ENCODE measurements at regions not wholly inside any gene's neighbourhood (a gene's known extent, or its start where the extent isn't known, plus 50 kb on each side); places are given as distances from the start of the nearest gene placed in this dataset.

GRCh38 chr14:101123618-101124510, 220.3 kb upstream of the RTL1 start:
- DNase-seq = no peak

GRCh38 chr14:101124815-101125214, 221.3 kb upstream of the RTL1 start:
- DNase-seq = no peak

- DNase-seq = no peak
These were observed 221.8 kb upstream of the RTL1 start for GRCh38 chr14:101125313-101125712.

GRCh38 chr14:101125719-101126651, 222.5 kb upstream of the RTL1 start:
- no peak for DNase-seq

- DNase-seq = no peak
These were observed 223.2 kb upstream of the RTL1 start for GRCh38 chr14:101126731-101127130.

- no peak for DNase-seq
These were observed 223.7 kb upstream of the RTL1 start for GRCh38 chr14:101127224-101127623.

GRCh38 chr14:101128478-101129321, 225.2 kb upstream of the RTL1 start:
- DNase-seq = no peak

GRCh38 chr14:101129521-101130167, 226.1 kb upstream of the RTL1 start:
- DNase-seq = no peak

GRCh38 chr14:101130861-101131260, 227.3 kb upstream of the RTL1 start:
- DNase-seq = no peak

- no peak for DNase-seq
These were observed 228.0 kb upstream of the RTL1 start for GRCh38 chr14:101131451-101131916.

- DNase-seq = no peak
These were observed 228.6 kb upstream of the RTL1 start for GRCh38 chr14:101132051-101132571.

- DNase-seq = no peak
These were observed 229.1 kb upstream of the RTL1 start for GRCh38 chr14:101132588-101132987.

GRCh38 chr14:101133068-101133467, 229.5 kb upstream of the RTL1 start:
- no peak for DNase-seq

- no peak for DNase-seq
These were observed 230.7 kb upstream of the RTL1 start for GRCh38 chr14:101134161-101134631.

GRCh38 chr14:101134851-101135433, 231.4 kb upstream of the RTL1 start:
- DNase-seq = no peak

- no peak for DNase-seq
These were observed 232.5 kb upstream of the RTL1 start for GRCh38 chr14:101135796-101136742.

GRCh38 chr14:101137234-101137633, 233.7 kb upstream of the RTL1 start:
- DNase-seq = no peak

GRCh38 chr14:101147848-101148247, 244.3 kb upstream of the RTL1 start:
- no peak for DNase-seq

- no peak for DNase-seq
These were observed 246.6 kb upstream of the RTL1 start for GRCh38 chr14:101150039-101150610.

Data from inflammatory macrophage treated with lipopolysaccharide for 1 hour (primary cell).